SK-N-SH (cell line): ENCODE measurements at regions not wholly inside any gene's neighbourhood (a gene's known extent, or its start where the extent isn't known, plus 50 kb on each side); places are given as distances from the start of the nearest gene placed in this dataset.

Source experiments
- CTCF ChIA-PET: fragments of 300-600, 350-600 bp; formaldehyde crosslinking; extraction: SDS; loops from one replicate; lab custom pipeline; 2021; lab: Yijun Ruan, JAX
- POLR2A ChIA-PET: fragments of 350-600 bp; sonication (Branson Sonifier 250); formaldehyde crosslinking; extraction: SDS; loops from one replicate; lab custom pipeline; 2020; ENCODE audit warnings: antibody characterized with exemption, inconsistent platforms; lab: Yijun Ruan, JAX
- DNase-seq: peaks from one replicate; pipeline ENCODE4 v3.0.0; 2012
- H2AFZ ChIP-seq: fragments of 200-600 bp; sonication (generic); 2 replicates; pipeline ENCODE4 v1.8.1; 2016; ENCODE audit warnings: antibody characterized with exemption, mild to moderate bottlenecking, low read depth
- H3F3A ChIP-seq: fragments of 200-600 bp; sonication (generic); replicated peaks from 2 replicates; pipeline ENCODE3; 2016; ENCODE audit warnings: antibody characterized with exemption, mild to moderate bottlenecking; ENCODE audit not compliant: insufficient read depth
- H3K27ac ChIP-seq, 2 experiments: fragments of 200-500 bp in 1 of 2; fragments of 200-600 bp in 1 of 2; sonication (Bioruptor generic) in 1 of 2; sonication (generic), shearing (Covaris generic) in 1 of 2; 2 replicates each; pipeline versions ENCODE4 v1.5.1 to v1.6.1; 2014 to 2016; ENCODE audit warnings: low read depth in 2 of 2, inconsistent platforms in 1 of 2, low read length in 1 of 2, mild to moderate bottlenecking in 1 of 2, mixed read lengths in 1 of 2
- H3K27me3 ChIP-seq: fragments of 200-600 bp; sonication (generic), shearing (Covaris generic); 2 replicates; pipeline ENCODE4 v1.6.1; 2016; ENCODE audit warnings: mixed run types; ENCODE audit not compliant: insufficient read depth
- H3K36me3 ChIP-seq, 2 experiments: fragments of 200-500 bp in 1 of 2; fragments of 200-600 bp in 1 of 2; sonication (Bioruptor generic) in 1 of 2; sonication (generic) in 1 of 2; replicated peaks in 1 of 2; 2 replicates each; pipeline versions ENCODE3 to v1.5.1; 2014 to 2016; ENCODE audit warnings: low read length in 1 of 2, mild to moderate bottlenecking in 1 of 2; ENCODE audit not compliant: insufficient read depth in 2 of 2, control insufficient read depth in 1 of 2
- H3K4me1 ChIP-seq, 2 experiments: fragments of 200-500 bp in 1 of 2; fragments of 200-600 bp in 1 of 2; sonication (Bioruptor generic) in 1 of 2; sonication (generic), shearing (Covaris generic) in 1 of 2; 2 replicates each; pipeline versions ENCODE4 v1.5.1 to v1.6.1; 2014 to 2016; ENCODE audit warnings: low read depth in 1 of 2, low read length in 1 of 2, mixed run types in 1 of 2; ENCODE audit not compliant: insufficient read depth in 2 of 2, control insufficient read depth in 1 of 2
- H3K4me2 ChIP-seq: fragments of 200-600 bp; sonication (generic), shearing (Covaris generic); 2 replicates; pipeline ENCODE4 v1.6.1; 2017; ENCODE audit warnings: mixed run types
- H3K4me3 ChIP-seq, 2 experiments: fragments of 200-500 bp in 1 of 2; fragments of 200-600 bp in 1 of 2; sonication (Bioruptor generic) in 1 of 2; sonication (generic), shearing (Covaris generic) in 1 of 2; 2 replicates each; pipeline versions ENCODE4 v1.5.1 to v1.8.1; 2014 to 2016; ENCODE audit warnings: low read depth in 2 of 2, inconsistent platforms in 1 of 2, low read length in 1 of 2, mild to moderate bottlenecking in 1 of 2, mixed read lengths in 1 of 2, moderate library complexity in 1 of 2
- H3K79me2 ChIP-seq: fragments of 200-600 bp; sonication (generic); 2 replicates; pipeline ENCODE4 v1.8.1; 2017; ENCODE audit warnings: mild to moderate bottlenecking; ENCODE audit not compliant: insufficient read depth
- H3K9ac ChIP-seq: fragments of 200-600 bp; sonication (generic); 2 replicates; pipeline ENCODE4 v1.6.1; 2017; ENCODE audit warnings: mixed run types
- H3K9me2 ChIP-seq: fragments of 200-600 bp; sonication (generic); 2 replicates; pipeline ENCODE4 v1.6.1; 2017; ENCODE audit warnings: mixed run types
- H3K9me3 ChIP-seq: fragments of 200-600 bp; sonication (generic); 2 replicates; pipeline ENCODE4 v1.6.1; 2017; ENCODE audit warnings: mixed run types, mild to moderate bottlenecking, moderate library complexity
- H4K20me1 ChIP-seq: fragments of 200-600 bp; sonication (generic); 2 replicates; pipeline ENCODE4 v1.6.1; 2017; ENCODE audit warnings: mild to moderate bottlenecking, mixed run types; ENCODE audit not compliant: insufficient read depth
- CTCF ChIP-seq: fragments of 200-600 bp; sonication (generic); IDR thresholded peaks from 2 replicates; pipeline ENCODE4 v1.6.1; 2017; ENCODE audit warnings: antibody characterized with exemption, mild to moderate bottlenecking, moderate library complexity
- EP300 ChIP-seq, 2 experiments: IDR thresholded peaks; 2 replicates each; pipeline versions ENCODE4 v1.4.0 to v1.6.1; 2012; ENCODE audit warnings: borderline replicate concordance in 1 of 2, low read depth in 1 of 2, low read length in 1 of 2
- FOXJ3 ChIP-seq: sonication (generic); formaldehyde crosslinking; IDR thresholded peaks from 2 replicates; pipeline ENCODE4 v1.5.1; 2020; ENCODE audit warnings: mild to moderate bottlenecking, missing genetic modification reagents
- GATA2 ChIP-seq: sonication (generic); formaldehyde crosslinking; IDR thresholded peaks from 2 replicates; pipeline ENCODE4 v1.5.0; 2020; ENCODE audit warnings: mild to moderate bottlenecking, missing genetic modification reagents
- IRF3 ChIP-seq: fragments of 150-350 bp; IDR thresholded peaks from 2 replicates; pipeline ENCODE4 v1.6.1; 2016; ENCODE audit warnings: mild to moderate bottlenecking, low read depth, low read length
- RXRA ChIP-seq: IDR thresholded peaks from 2 replicates; pipeline ENCODE4 v1.4.0; 2012; ENCODE audit warnings: low read depth, mild to moderate bottlenecking, borderline replicate concordance
- TCF12 ChIP-seq: IDR thresholded peaks from 2 replicates; pipeline ENCODE4 v1.4.0; 2012
- USF1 ChIP-seq: IDR thresholded peaks from 2 replicates; pipeline ENCODE4 v1.4.0; 2012; ENCODE audit warnings: low read depth, borderline replicate concordance
- USF2 ChIP-seq: fragments of 150-350 bp; IDR thresholded peaks from 2 replicates; pipeline ENCODE4 v1.6.1; 2017; ENCODE audit warnings: antibody characterized with exemption, low read length, low read depth, borderline replicate concordance
- ZBTB33 ChIP-seq: IDR thresholded peaks from 2 replicates; pipeline ENCODE4 v1.4.0; 2012; ENCODE audit warnings: low read depth, borderline replicate concordance
- WGBS: methylation state at CpG from one replicate; pipeline ENCODE4 v1.1.6; 2017; ENCODE audit warnings: low lambda C conversion rate; 5-methylcytosine and 5-hydroxymethylcytosine counted together

- TF ChIP-seq CTCF (0 out of 2 replicates have a peak, but pooled peaks have one; percentile 20), FOXJ3 (CRISPR knock-in tag) (no peak)
These were observed 84.9 kb upstream of the NAA20 start (continued) for GRCh38 chr20:19932170-19932667.

- Histone ChIP-seq H3K27me3 (no peaks in the 10 kb centered on the region), H2AFZ (no peak overlapping the region), H3K4me1 (peaks cover 5 to 10% of the 10 kb centered on the region in 2 experiments; a peak in 2 of 4 replicates), H3K79me2 (no peaks in the 10 kb centered on the region; the same call in 1 of the 2 replicates), H3K4me2 (no peak overlapping the region), H3K9me2 (no peaks in the 10 kb centered on the region), H4K20me1 (no peaks in the 10 kb centered on the region), H3K9me3 (no peaks in the 10 kb centered on the region), H3K27ac (no peak overlapping the region), H3F3A (peaks cover 17% of the 10 kb centered on the region), H3K4me3 (no peak overlapping the region), H3K36me3 (no peaks in the 10 kb centered on the region), H3K9ac (no peak overlapping the region)
- CTCF ChIA-PET = interaction anchor here (1.0 kb wide), 1 partner anchor 148 kb away, joined by 3 read pairs; no protein-coding TSS in a partner anchor
- 81% methylated on average over 13 of the region's 13 CpGs for WGBS
- TF ChIP-seq TCF12 = no peak
- no peak for TF ChIP-seq EP300 (IDR thresholded peaks at IDR 0.05; ENCODE audit: borderline replicate concordance in 1 of 2, low read depth in 1 of 2, low read length in 1 of 2)
- TF ChIP-seq ZBTB33 = no peak
- no peak for TF ChIP-seq IRF3
- TF ChIP-seq USF1 = no peak
- TF ChIP-seq RXRA = no peak
- TF ChIP-seq GATA2 = no peak
- TF ChIP-seq USF2 = no peak
- POLR2A ChIA-PET = no interaction called here
- no peak for DNase-seq
These were observed 82.2 kb upstream of the NAA20 start for GRCh38 chr20:19934792-19935491.
